Adrenal gland (tissue), 9 donors: ENCODE measurements at regions not wholly inside any gene's neighbourhood (a gene's known extent, or its start where the extent isn't known, plus 50 kb on each side); places are given as distances from the start of the nearest gene placed in this dataset.

Experiments
- DNase-seq, 7 donors: peaks; one replicate each; pipeline ENCODE4 v3.0.0-alpha.2; 2019 to 2020
- H3K27ac ChIP-seq, 5 donors: fragments of 200-600 bp; sonication (generic) in 4 of 5; 1 replicate in 3 of 5; 2 replicates in 2 of 5; pipeline versions ENCODE4 v1.5.1 to v1.8.0; 2016 to 2020; ENCODE audit warnings: mild to moderate bottlenecking in 1 of 5
- H3K27me3 ChIP-seq: fragments of 200-600 bp; 2 replicates; pipeline ENCODE4 v1.8.0; 2021
- H3K36me3 ChIP-seq, 2 donors: fragments of 200-600 bp; replicated peaks in 1 of 2; 1 replicate in 1 of 2; 2 replicates in 1 of 2; pipeline versions ENCODE4 v1.5.1 to v1.8.0; 2018 to 2022
- H3K4me1 ChIP-seq, 2 donors: fragments of 200-600 bp; replicated peaks in 1 of 2; 1 replicate in 1 of 2; 2 replicates in 1 of 2; pipeline versions ENCODE4 v1.5.1 to v1.8.0; 2018 to 2021
- H3K4me3 ChIP-seq, 4 donors: fragments of 200-600 bp; sonication (generic) in 3 of 4; one replicate each; pipeline ENCODE4 v1.5.1; 2016 to 2018
- H3K9me3 ChIP-seq, 3 donors: fragments of 200-600 bp; sonication (generic) in 1 of 3; replicated peaks in 1 of 3; 1 replicate in 2 of 3; 2 replicates in 1 of 3; pipeline versions ENCODE4 v1.5.1 to v1.8.0; 2016 to 2021
- POLR2A ChIP-seq, 2 donors: fragments of 450-650 bp; IDR thresholded peaks; one replicate each; pipeline ENCODE4 v1.6.1; 2017; ENCODE audit warnings: antibody characterized with exemption in 2 of 2, mild to moderate bottlenecking in 2 of 2, moderate library complexity in 1 of 2
- WGBS, 4 donors: extraction: QIAGEN DNeasy Blood & Tissue Kit in 2 of 4; methylation state at CpG; one replicate each; pipeline versions ENCODE4 v1.1.5 to v1.1.7; 2013 to 2017; 5-methylcytosine and 5-hydroxymethylcytosine counted together
- intact Hi-C, 2 donors: fragments of 100-400 bp; cut with DNase I; formaldehyde crosslinking; loops; one replicate each; pipeline versions ENCODE4 v1.14.1 to v1.15.0; 2022 to 2023
- TF ChIP-seq, protein P1 (sequence below), 6 experiments: fragments of 450-650 bp in 4 of 6; fragments of 200-600 bp in 2 of 6; sonication (generic) in 1 of 6; IDR thresholded peaks; 1 replicate in 5 of 6; 2 replicates in 1 of 6; pipeline versions ENCODE4 v1.5.1 to v1.8.0; 2016 to 2021; ENCODE audit warnings: antibody characterized with exemption in 6 of 6, mild to moderate bottlenecking in 2 of 6, moderate library complexity in 1 of 6
- donor health status: healthy with polysubstance abuse.
- donor health status: Bipolar disorder and iron deficiency.
- donor health status: DM: yes; HTN: yes; CAD: no.
- donor health status: DM: no; HTN: no; CAD: no.
- donor health status: DM: no; HTN: no; CAD: no.

DNA sequence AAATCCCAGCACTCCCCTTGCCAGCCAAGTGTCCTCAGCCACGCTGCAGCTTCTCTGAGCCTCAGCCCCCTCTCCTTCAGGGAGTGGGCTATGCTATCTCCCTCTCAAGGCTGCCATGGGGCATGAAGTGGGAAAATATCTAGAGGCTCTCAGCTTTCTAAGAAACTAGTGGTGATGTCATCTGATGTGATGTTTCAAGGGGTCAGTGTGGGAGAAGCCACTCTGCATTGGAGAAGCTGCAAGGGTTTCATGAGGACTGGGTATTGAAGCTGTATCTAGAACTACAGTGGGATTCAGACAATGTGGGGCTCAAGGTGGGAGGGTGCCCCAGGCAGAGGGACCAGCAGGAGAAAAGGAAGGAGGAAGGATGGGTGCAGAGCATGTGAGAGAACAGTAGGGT lies 210.2 kb downstream of the TLE3 start:
- intact Hi-C loops, result no loop called here
- Histone ChIP-seq H3K27me3 (no peaks in the 10 kb centered on the region), H3K27ac (no peak overlapping the region), H3K36me3 (no peaks in the 10 kb centered on the region), H3K4me3 (no peak overlapping the region), H3K9me3 (no peaks in the 10 kb centered on the region), H3K4me1 (no peaks in the 10 kb centered on the region)
- 82 to 100% (median 85%) methylated on average over 1 of the region's 1 CpG for WGBS, 4 donors
- no peak for DNase-seq
- no peak for TF ChIP-seq POLR2A (IDR thresholded peaks at IDR 0.05)
- TF ChIP-seq, protein P1, sequence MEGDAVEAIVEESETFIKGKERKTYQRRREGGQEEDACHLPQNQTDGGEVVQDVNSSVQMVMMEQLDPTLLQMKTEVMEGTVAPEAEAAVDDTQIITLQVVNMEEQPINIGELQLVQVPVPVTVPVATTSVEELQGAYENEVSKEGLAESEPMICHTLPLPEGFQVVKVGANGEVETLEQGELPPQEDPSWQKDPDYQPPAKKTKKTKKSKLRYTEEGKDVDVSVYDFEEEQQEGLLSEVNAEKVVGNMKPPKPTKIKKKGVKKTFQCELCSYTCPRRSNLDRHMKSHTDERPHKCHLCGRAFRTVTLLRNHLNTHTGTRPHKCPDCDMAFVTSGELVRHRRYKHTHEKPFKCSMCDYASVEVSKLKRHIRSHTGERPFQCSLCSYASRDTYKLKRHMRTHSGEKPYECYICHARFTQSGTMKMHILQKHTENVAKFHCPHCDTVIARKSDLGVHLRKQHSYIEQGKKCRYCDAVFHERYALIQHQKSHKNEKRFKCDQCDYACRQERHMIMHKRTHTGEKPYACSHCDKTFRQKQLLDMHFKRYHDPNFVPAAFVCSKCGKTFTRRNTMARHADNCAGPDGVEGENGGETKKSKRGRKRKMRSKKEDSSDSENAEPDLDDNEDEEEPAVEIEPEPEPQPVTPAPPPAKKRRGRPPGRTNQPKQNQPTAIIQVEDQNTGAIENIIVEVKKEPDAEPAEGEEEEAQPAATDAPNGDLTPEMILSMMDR (IDR thresholded peaks at IDR 0.05), result no peak

DNA sequence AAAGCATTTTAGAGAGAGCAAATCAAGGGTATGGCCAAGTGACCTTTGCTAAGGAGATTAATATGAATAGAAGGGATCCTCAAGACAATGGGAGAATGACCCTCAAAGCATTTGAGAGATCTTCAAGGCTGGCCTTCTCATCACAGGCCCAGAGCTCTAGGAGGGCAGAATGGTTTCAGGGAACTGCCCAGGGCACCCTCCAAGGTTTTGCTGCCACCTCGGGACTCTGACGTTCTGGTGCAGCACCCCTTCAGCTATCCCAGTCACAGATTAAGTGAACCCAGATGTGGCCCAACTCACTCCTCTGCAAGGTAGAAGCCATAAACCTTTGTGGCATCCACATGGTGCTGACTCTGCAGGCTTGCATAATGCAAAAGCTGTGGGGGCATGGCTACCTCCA lies 209.3 kb downstream of the TLE3 start:
- intact Hi-C loops, result no loop called here
- TF ChIP-seq, protein P1 (IDR thresholded peaks at IDR 0.05), result no peak
- no peak for TF ChIP-seq POLR2A (IDR thresholded peaks at IDR 0.05)
- H3K4me1 ChIP-seq, result no peaks in the 10 kb centered on the region

DNA sequence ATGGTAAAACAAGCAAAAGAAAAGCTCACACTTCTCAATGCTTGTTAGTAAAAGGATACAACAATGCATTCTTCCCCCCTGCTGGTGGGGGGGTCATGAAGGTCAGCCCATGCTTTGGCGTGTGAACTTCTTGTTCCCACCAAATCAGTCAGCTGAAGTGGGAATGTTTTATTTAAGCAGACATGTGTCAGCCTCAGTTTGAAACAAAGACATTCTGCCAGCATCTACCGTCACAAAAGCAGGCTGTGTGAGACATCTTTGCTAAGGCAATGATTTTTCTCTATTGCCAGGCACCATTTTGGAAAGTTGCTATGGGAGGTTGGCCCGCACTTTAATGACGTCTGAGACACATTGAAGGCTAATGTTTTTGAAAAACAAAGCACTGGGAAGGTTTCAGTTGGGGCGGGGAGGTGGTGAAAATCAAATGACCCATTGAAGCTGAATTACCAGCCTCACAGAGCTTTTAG lies 206.6 kb downstream of the TLE3 start:
- intact Hi-C loops, result no loop called here
- TF ChIP-seq POLR2A (IDR thresholded peaks at IDR 0.05), result no peak
- TF ChIP-seq, protein P1 (IDR thresholded peaks at IDR 0.05), result no peak
- Histone ChIP-seq H3K27me3 (peaks cover 3% of the 10 kb centered on the region), H3K36me3 (no peaks in the 10 kb centered on the region), H3K9me3 (no peaks in the 10 kb centered on the region), H3K4me1 (no peaks in the 10 kb centered on the region), H3K27ac (no peak overlapping the region), H3K4me3 (no peak overlapping the region)
- WGBS, 4 donors, result 58 to 70% (median 66%) methylated on average over 5 of the region's 5 CpGs
- DNase-seq, result no peak

More for the DNA sequence above, 209.3 kb downstream of the TLE3 start:
- Histone ChIP-seq H3K27ac (no peak overlapping the region), H3K27me3 (no peaks in the 10 kb centered on the region), H3K4me3 (no peak overlapping the region), H3K9me3 (no peaks in the 10 kb centered on the region), H3K36me3 (no peaks in the 10 kb centered on the region)
- DNase-seq, result no peak
- 53 to 58% (median 58%) methylated on average over 2 of the region's 2 CpGs; no CpG with 5 or more reads in 1 of the 4 donors for WGBS, 4 donors

DNA sequence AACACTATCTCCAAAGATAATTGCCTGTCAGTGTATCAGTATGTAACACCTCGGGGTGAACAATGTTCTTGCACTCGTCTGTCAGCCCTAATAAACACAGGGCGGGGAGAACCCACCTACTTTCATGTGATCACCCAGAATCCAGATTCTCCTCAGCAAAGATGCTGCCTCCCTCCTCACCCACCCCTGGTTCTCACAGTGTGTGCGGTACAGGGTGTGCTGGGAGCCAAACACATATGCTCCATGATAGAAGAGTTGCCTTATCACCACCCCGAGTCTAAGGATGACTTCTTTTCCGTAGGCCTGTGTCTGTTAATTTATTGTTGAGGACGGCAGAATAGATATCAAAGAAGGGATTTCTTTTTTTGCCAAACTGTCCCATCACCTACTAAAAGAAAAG lies 206.1 kb downstream of the TLE3 start:
- no peak for TF ChIP-seq POLR2A (IDR thresholded peaks at IDR 0.05)
- TF ChIP-seq, protein P1 (IDR thresholded peaks at IDR 0.05), result no peak
- 58 to 76% (median 69%) methylated on average over 7 of the region's 7 CpGs for WGBS, 4 donors
- Histone ChIP-seq H3K27ac (no peak overlapping the region), H3K4me3 (no peak overlapping the region), H3K4me1 (no peaks in the 10 kb centered on the region), H3K9me3 (no peaks in the 10 kb centered on the region), H3K36me3 (no peaks in the 10 kb centered on the region), H3K27me3 (peaks cover 3% of the 10 kb centered on the region)
- intact Hi-C loops, result no loop called here
- DNase-seq, result no peak
